ENCODE measurements at regions not wholly inside any gene's neighbourhood (a gene's known extent, or its start where the extent isn't known, plus 50 kb on each side); places are given as distances from the start of the nearest gene placed in this dataset.

- TF ChIP-seq EZH2 (IDR thresholded peaks at IDR 0.05; ENCODE audit: borderline replicate concordance, low read length) (no peak), CTCF (IDR thresholded peaks at IDR 0.05; ENCODE audit: low read length) (no peak)
Observed at GRCh38 chr2:64749446-64749845, 95.7 kb upstream of the SERTAD2 start.

All from OCI-LY1 (cell line).